H1 (cell line): ENCODE measurements at regions not wholly inside any gene's neighbourhood (a gene's known extent, or its start where the extent isn't known, plus 50 kb on each side); places are given as distances from the start of the nearest gene placed in this dataset.

Experiments
- CTCF ChIA-PET: fragments of 300-600 bp; sonication (Branson Sonifier 250); formaldehyde crosslinking; loops from one replicate; lab custom pipeline; 2021; ENCODE audit not compliant: partially characterized antibody; lab: Charles Lee
- POLR2A ChIA-PET: fragments of 300-600 bp; sonication (Branson Sonifier 250); formaldehyde crosslinking; loops from one replicate; lab custom pipeline; 2021; ENCODE audit warnings: inconsistent platforms; ENCODE audit not compliant: partially characterized antibody; lab: Charles Lee
- DNase-seq, 2 experiments: peaks; one replicate each; pipeline versions ENCODE4 v3.0.0 to v3.0.0-alpha.2; 2010 to 2022; ENCODE audit warnings: low spot score in 2 of 2, low read depth in 1 of 2, mixed read lengths in 1 of 2
- FAIRE-seq: peaks from 2 replicates; lab custom pipeline; 2011; peaks lifted over from hg19 to GRCh38; lab: Jason Lieb, UNC
- H2AFZ ChIP-seq: 2 replicates; pipeline ENCODE4 v1.8.1; 2012; ENCODE audit warnings: low read length, inconsistent platforms
- H2AK5ac ChIP-seq: 2 replicates; pipeline ENCODE4 v1.6.1; 2013; ENCODE audit warnings: low read depth, low read length
- H2BK120ac ChIP-seq: replicated peaks from 2 replicates; pipeline ENCODE3; 2013; ENCODE audit warnings: low read depth, low read length, inconsistent platforms
- H2BK12ac ChIP-seq: 2 replicates; pipeline ENCODE4 v1.6.1; 2013; ENCODE audit warnings: low read depth, low read length
- H2BK15ac ChIP-seq: 2 replicates; pipeline ENCODE4 v1.6.1; 2013; ENCODE audit warnings: low read length
- H2BK20ac ChIP-seq: 2 replicates; pipeline ENCODE4 v1.6.1; 2013; ENCODE audit warnings: low read length
- H2BK5ac ChIP-seq: 2 replicates; pipeline ENCODE4 v1.6.1; 2013; ENCODE audit warnings: low read depth, low read length
- H3K14ac ChIP-seq: 2 replicates; pipeline ENCODE4 v1.6.1; 2013; ENCODE audit warnings: inconsistent platforms; ENCODE audit not compliant: insufficient read length
- H3K18ac ChIP-seq: 2 replicates; pipeline ENCODE4 v1.6.1; 2013; ENCODE audit warnings: low read length; ENCODE audit errors: extremely low read depth
- H3K23ac ChIP-seq: 2 replicates; pipeline ENCODE4 v1.6.1; 2013; ENCODE audit warnings: inconsistent platforms; ENCODE audit not compliant: insufficient read length
- H3K23me2 ChIP-seq: 2 replicates; pipeline ENCODE4 v1.6.1; 2013; ENCODE audit warnings: low read depth, low read length
- H3K27ac ChIP-seq: 2 replicates; pipeline ENCODE4 v1.6.1; 2011; ENCODE audit warnings: low read depth, low read length, inconsistent platforms
- H3K27me3 ChIP-seq, 4 experiments: replicated peaks in 1 of 4; 1 replicate in 1 of 4; 2 replicates in 3 of 4; pipeline versions ENCODE4 v1.6.1 to v1.8.1; 2011 to 2013; ENCODE audit warnings: low read length in 3 of 4, mild to moderate bottlenecking in 3 of 4, inconsistent platforms in 2 of 4, mixed read lengths in 2 of 4, moderate library complexity in 1 of 4; ENCODE audit not compliant: control insufficient read depth in 3 of 4, insufficient read depth in 3 of 4; ENCODE audit errors: extremely low read depth in 1 of 4
- H3K36me3 ChIP-seq, 4 experiments: 2 replicates each; pipeline versions ENCODE4 v1.6.1 to v1.8.1; 2011 to 2013; ENCODE audit warnings: mild to moderate bottlenecking in 4 of 4, low read length in 3 of 4, moderate library complexity in 2 of 4, control low read depth in 1 of 4, inconsistent platforms in 1 of 4; ENCODE audit not compliant: insufficient read depth in 4 of 4, control insufficient read depth in 2 of 4
- H3K4ac ChIP-seq: replicated peaks from 2 replicates; pipeline ENCODE3; 2013; ENCODE audit warnings: low read length, low read depth, mixed read lengths, inconsistent platforms; ENCODE audit not compliant: insufficient read length
- H3K4me1 ChIP-seq, 4 experiments: replicated peaks in 1 of 4; 1 replicate in 1 of 4; 2 replicates in 3 of 4; pipeline versions ENCODE4 v1.6.1 to v1.8.1; 2011 to 2013; ENCODE audit warnings: low read length in 3 of 4, inconsistent platforms in 2 of 4, mixed read lengths in 1 of 4; ENCODE audit not compliant: insufficient read depth in 4 of 4, control insufficient read depth in 3 of 4
- H3K4me2 ChIP-seq, 2 experiments: 2 replicates each; pipeline versions ENCODE4 v1.6.1 to v1.8.1; 2011 to 2013; ENCODE audit warnings: low read depth in 2 of 2, low read length in 2 of 2, control low read depth in 1 of 2, inconsistent platforms in 1 of 2, mild to moderate bottlenecking in 1 of 2; ENCODE audit not compliant: insufficient read depth in 1 of 2
- H3K4me3 ChIP-seq, 4 experiments: fragments of 200-600, 300-600 bp in 1 of 4; sonication (generic), shearing (Covaris generic), sonication (Bioruptor Twin) in 1 of 4; 2 replicates each; pipeline versions ENCODE4 v1.5.1 to v1.8.1; 2011 to 2016; ENCODE audit warnings: low read length in 4 of 4, low read depth in 3 of 4, control low read depth in 2 of 4, inconsistent platforms in 2 of 4, mild to moderate bottlenecking in 2 of 4, mixed read lengths in 1 of 4, moderate library complexity in 1 of 4; ENCODE audit not compliant: insufficient read depth in 2 of 4; ENCODE audit errors: extremely low read depth in 1 of 4
- H3K56ac ChIP-seq: replicated peaks from 2 replicates; pipeline ENCODE3; 2013; ENCODE audit warnings: low read depth, mild to moderate bottlenecking, mixed read lengths, low read length, inconsistent platforms; ENCODE audit not compliant: insufficient read length
- H3K79me1 ChIP-seq: 2 replicates; pipeline ENCODE4 v1.6.1; 2013; ENCODE audit warnings: low read depth, low read length, control low read depth
- H3K79me2 ChIP-seq, 2 experiments: 2 replicates each; pipeline versions ENCODE4 v1.6.1 to v1.8.1; 2012 to 2013; ENCODE audit warnings: low read length in 2 of 2, mild to moderate bottlenecking in 2 of 2, inconsistent platforms in 1 of 2; ENCODE audit not compliant: insufficient read depth in 2 of 2, control insufficient read depth in 1 of 2
- H3K9ac ChIP-seq, 4 experiments: replicated peaks in 1 of 4; 1 replicate in 1 of 4; 2 replicates in 3 of 4; pipeline versions ENCODE4 v1.6.1 to v1.8.1; 2011 to 2013; ENCODE audit warnings: low read depth in 3 of 4, low read length in 3 of 4, control low read depth in 2 of 4, mild to moderate bottlenecking in 2 of 4, moderate library complexity in 2 of 4, inconsistent platforms in 1 of 4; ENCODE audit errors: extremely low read depth in 1 of 4
- H3K9me3 ChIP-seq, 2 experiments: 2 replicates each; pipeline versions ENCODE4 v1.6.1 to v1.8.1; 2012 to 2013; ENCODE audit warnings: mild to moderate bottlenecking in 2 of 2, moderate library complexity in 2 of 2, control low read depth in 1 of 2, inconsistent platforms in 1 of 2, low read depth in 1 of 2, low read length in 1 of 2, mixed read lengths in 1 of 2; ENCODE audit not compliant: insufficient read depth in 2 of 2
- H4K20me1 ChIP-seq, 2 experiments: replicated peaks in 1 of 2; 2 replicates each; pipeline versions ENCODE3 to v1.8.1; 2011 to 2013; ENCODE audit warnings: inconsistent platforms in 2 of 2, low read length in 2 of 2, mild to moderate bottlenecking in 1 of 2; ENCODE audit not compliant: insufficient read depth in 2 of 2, control insufficient read depth in 1 of 2
- H4K5ac ChIP-seq: 2 replicates; pipeline ENCODE4 v1.6.1; 2013; ENCODE audit warnings: low read length, low read depth, mixed read lengths, inconsistent platforms; ENCODE audit not compliant: insufficient read length
- H4K8ac ChIP-seq: 2 replicates; pipeline ENCODE4 v1.8.0; 2013; ENCODE audit warnings: mild to moderate bottlenecking, moderate library complexity, low read length, inconsistent platforms; ENCODE audit not compliant: insufficient read depth; ENCODE audit errors: extremely low read depth
- H4K91ac ChIP-seq: replicated peaks from 2 replicates; pipeline ENCODE3; 2013; ENCODE audit warnings: low read length, mixed read lengths, inconsistent platforms; ENCODE audit not compliant: insufficient read length
- ATF3 ChIP-seq: IDR thresholded peaks from 2 replicates; pipeline ENCODE4 v1.6.1; 2011; ENCODE audit warnings: low read depth, mild to moderate bottlenecking, low read length; ENCODE audit not compliant: insufficient read depth
- CBX5 ChIP-seq: fragments of 300-800, 300-1000 bp; sonication (generic); IDR thresholded peaks from 2 replicates; pipeline ENCODE4 v1.7.1; 2016; ENCODE audit warnings: antibody characterized with exemption, low read length, low read depth
- CEBPB ChIP-seq: IDR thresholded peaks from 2 replicates; pipeline ENCODE4 v1.6.1; 2012; ENCODE audit warnings: low read depth, low read length
- CTCF ChIP-seq, 3 experiments: IDR thresholded peaks; 1 replicate in 2 of 3; 2 replicates in 1 of 3; pipeline versions ENCODE4 v1.5.1 to v1.6.1; 2011; ENCODE audit warnings: low read length in 3 of 3, mild to moderate bottlenecking in 3 of 3, inconsistent platforms in 2 of 3, low read depth in 1 of 3, moderate library complexity in 1 of 3; ENCODE audit not compliant: insufficient read depth in 1 of 3; ENCODE audit errors: control extremely low read depth in 1 of 3
- EP300 ChIP-seq, 2 experiments: IDR thresholded peaks; 1 replicate in 1 of 2; 2 replicates in 1 of 2; pipeline ENCODE4 v1.6.1; 2011 to 2012; ENCODE audit warnings: low read depth in 2 of 2, low read length in 2 of 2, mild to moderate bottlenecking in 2 of 2, borderline replicate concordance in 1 of 2, inconsistent platforms in 1 of 2, moderate library complexity in 1 of 2
- HDAC6 ChIP-seq: IDR thresholded peaks from one replicate; pipeline ENCODE4 v1.7.1; 2012; ENCODE audit warnings: low read depth, mild to moderate bottlenecking, inconsistent platforms, low read length, moderate library complexity
- KDM5A ChIP-seq: fragments of 200-600 bp; IDR thresholded peaks from 2 replicates; pipeline ENCODE4 v1.7.1; 2012; ENCODE audit warnings: mild to moderate bottlenecking, low read length, inconsistent platforms, mixed read lengths
- POLR2A ChIP-seq, 2 experiments: IDR thresholded peaks; 1 replicate in 1 of 2; 2 replicates in 1 of 2; pipeline ENCODE4 v1.6.1; 2011; ENCODE audit warnings: low read depth in 2 of 2, low read length in 2 of 2, mild to moderate bottlenecking in 2 of 2; ENCODE audit errors: control extremely low read depth in 1 of 2
- RAD21 ChIP-seq, 2 experiments: IDR thresholded peaks in 1 of 2; conservative IDR thresholded peaks in 1 of 2; 2 replicates each; pipeline ENCODE4 v1.6.1; 2011; ENCODE audit warnings: low read depth in 2 of 2, low read length in 2 of 2, improper control_type of control experiment in 1 of 2, inconsistent platforms in 1 of 2, mild to moderate bottlenecking in 1 of 2, moderate library complexity in 1 of 2
- SP1 ChIP-seq: IDR thresholded peaks from 2 replicates; pipeline ENCODE4 v1.6.1; 2011; ENCODE audit warnings: low read depth, low read length
- SP4 ChIP-seq: IDR thresholded peaks from 2 replicates; pipeline ENCODE4 v1.6.1; 2012; ENCODE audit warnings: low read length, inconsistent platforms
- SRF ChIP-seq: IDR thresholded peaks from 2 replicates; pipeline ENCODE4 v1.6.1; 2011; ENCODE audit warnings: mild to moderate bottlenecking, low read depth, low read length, moderate library complexity
- TCF12 ChIP-seq: IDR thresholded peaks from 2 replicates; pipeline ENCODE4 v1.6.1; 2011; ENCODE audit warnings: low read depth, mild to moderate bottlenecking, low read length
- WGBS, 2 experiments: shearing (Covaris generic) in 1 of 2; methylation state at CpG; one replicate each; pipeline versions ENCODE4 v1.1.6 to v1.1.7; 2013 to 2015; ENCODE audit warnings: low lambda C conversion rate in 2 of 2, mixed read lengths in 2 of 2, inconsistent platforms in 1 of 2, low coverage in 1 of 2, missing lambda C conversion rate in 1 of 2; ENCODE audit not compliant: insufficient replicate concordance in 2 of 2, insufficient coverage in 1 of 2, insufficient read length in 1 of 2; ENCODE audit errors: extremely low coverage in 1 of 2, missing lambda C conversion rate in 1 of 2; 5-methylcytosine and 5-hydroxymethylcytosine counted together

GRCh38 chr5:164671640-164672039, 1166.2 kb downstream of the MAT2B start:
- H3K4me3 ChIP-seq = no peak overlapping the region
- H2BK120ac ChIP-seq = no peak overlapping the region
- no peaks in the 10 kb centered on the region for H3K9me3 ChIP-seq
- H4K5ac ChIP-seq = no peak overlapping the region
- H4K91ac ChIP-seq = no peak overlapping the region
- no peak overlapping the region for H3K4ac ChIP-seq
- no peak overlapping the region for H3K18ac ChIP-seq
- H2AK5ac ChIP-seq = no peak overlapping the region
- ChIA-PET CTCF (no interaction called here), POLR2A (no interaction called here)
- no peak overlapping the region for H2AFZ ChIP-seq
- H3K23me2 ChIP-seq = no peaks in the 10 kb centered on the region
- no peaks in the 10 kb centered on the region for H4K20me1 ChIP-seq
- FAIRE-seq (no peak), DNase-seq (no peak)
- H2BK20ac ChIP-seq = no peak overlapping the region
- no peak overlapping the region for H2BK5ac ChIP-seq
- no peaks in the 10 kb centered on the region for H3K79me1 ChIP-seq
- no peaks in the 10 kb centered on the region for H3K36me3 ChIP-seq
- 87% methylated on average over 3 of the region's 3 CpGs; no CpG with 5 or more reads in 1 of the 2 experiments for WGBS, 2 experiments
- no peak overlapping the region for H2BK15ac ChIP-seq
- no peak overlapping the region for H3K27ac ChIP-seq
- no peak overlapping the region for H3K56ac ChIP-seq
- H2BK12ac ChIP-seq = no peak overlapping the region
- no peak overlapping the region for H3K9ac ChIP-seq
- H3K79me2 ChIP-seq = no peaks in the 10 kb centered on the region
- no peak overlapping the region for H3K14ac ChIP-seq
- no peak overlapping the region for H4K8ac ChIP-seq
- H3K27me3 ChIP-seq = no peaks in the 10 kb centered on the region
- H3K4me2 ChIP-seq = no peak overlapping the region
- H3K23ac ChIP-seq = no peak overlapping the region
- no peaks in the 10 kb centered on the region; a peak in 1 of 7 replicates for H3K4me1 ChIP-seq
- TF ChIP-seq CTCF (IDR thresholded peaks at IDR 0.05; ENCODE audit: control extremely low read depth in 1 of 3, insufficient read depth in 1 of 3, low read depth in 1 of 3, low read length in 3 of 3) (no peak), CBX5 (no peak), POLR2A (IDR thresholded peaks at IDR 0.05; ENCODE audit: control extremely low read depth in 1 of 2, low read depth in 2 of 2, low read length in 2 of 2) (no peak), SP1 (no peak), RAD21 (IDR thresholded peaks at IDR 0.05 in 1 of 2, conservative IDR thresholded peaks at IDR 0.05 in 1 of 2; ENCODE audit: low read depth in 2 of 2, low read length in 2 of 2) (no peak), HDAC6 (no peak), SRF (no peak), ATF3 (no peak), TCF12 (no peak), SP4 (no peak), EP300 (IDR thresholded peaks at IDR 0.05; ENCODE audit: borderline replicate concordance in 1 of 2, low read depth in 2 of 2, low read length in 2 of 2) (no peak), KDM5A (no peak), CEBPB (no peak)
